ENCODE measurements at regions not wholly inside any gene's neighbourhood (a gene's known extent, or its start where the extent isn't known, plus 50 kb on each side); places are given as distances from the start of the nearest gene placed in this dataset.

DNA sequence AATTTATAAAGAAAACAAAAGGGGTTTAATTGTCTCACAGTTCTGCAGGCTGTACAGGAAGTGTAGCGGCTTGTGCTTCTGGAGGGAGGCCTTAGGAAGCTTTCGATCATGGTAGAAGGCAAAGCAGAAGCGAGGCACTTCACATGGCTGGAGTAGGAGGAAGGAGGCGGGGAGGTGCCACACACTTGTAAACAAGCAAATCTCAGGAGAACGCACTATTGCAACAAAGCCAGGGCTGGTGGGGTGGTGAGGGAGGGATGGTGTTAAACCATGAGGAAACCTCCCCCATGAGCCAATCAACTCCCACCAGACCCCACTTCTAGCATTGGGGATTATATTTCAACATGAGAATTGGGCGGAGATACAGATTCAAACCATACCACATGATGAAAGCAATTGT, 1116.3 kb downstream of the FAT4 start:
- H3K4me3 ChIP-seq = no peak overlapping the region
- H3K27me3 ChIP-seq (ENCODE audit: insufficient read depth in 3 of 3, low read length in 2 of 3) = no peaks in the 10 kb centered on the region
- no peaks in the 10 kb centered on the region for H3K36me3 ChIP-seq (ENCODE audit: insufficient read depth in 1 of 2, low read depth in 1 of 2)
- no peaks in the 10 kb centered on the region for H3K9me3 ChIP-seq
- 87 to 98% (median 92%) methylated on average over 6 of the region's 6 CpGs for WGBS, 3 donors
- TF ChIP-seq, protein P1, sequence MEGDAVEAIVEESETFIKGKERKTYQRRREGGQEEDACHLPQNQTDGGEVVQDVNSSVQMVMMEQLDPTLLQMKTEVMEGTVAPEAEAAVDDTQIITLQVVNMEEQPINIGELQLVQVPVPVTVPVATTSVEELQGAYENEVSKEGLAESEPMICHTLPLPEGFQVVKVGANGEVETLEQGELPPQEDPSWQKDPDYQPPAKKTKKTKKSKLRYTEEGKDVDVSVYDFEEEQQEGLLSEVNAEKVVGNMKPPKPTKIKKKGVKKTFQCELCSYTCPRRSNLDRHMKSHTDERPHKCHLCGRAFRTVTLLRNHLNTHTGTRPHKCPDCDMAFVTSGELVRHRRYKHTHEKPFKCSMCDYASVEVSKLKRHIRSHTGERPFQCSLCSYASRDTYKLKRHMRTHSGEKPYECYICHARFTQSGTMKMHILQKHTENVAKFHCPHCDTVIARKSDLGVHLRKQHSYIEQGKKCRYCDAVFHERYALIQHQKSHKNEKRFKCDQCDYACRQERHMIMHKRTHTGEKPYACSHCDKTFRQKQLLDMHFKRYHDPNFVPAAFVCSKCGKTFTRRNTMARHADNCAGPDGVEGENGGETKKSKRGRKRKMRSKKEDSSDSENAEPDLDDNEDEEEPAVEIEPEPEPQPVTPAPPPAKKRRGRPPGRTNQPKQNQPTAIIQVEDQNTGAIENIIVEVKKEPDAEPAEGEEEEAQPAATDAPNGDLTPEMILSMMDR (IDR thresholded peaks at IDR 0.05) = no peak
- no peaks in the 10 kb centered on the region for H3K4me1 ChIP-seq
- ATAC-seq (no peak), DNase-seq (no peak)
- intact Hi-C loops (cut with DNase I) = no loop called here
- no peak overlapping the region for H3K27ac ChIP-seq

DNA sequence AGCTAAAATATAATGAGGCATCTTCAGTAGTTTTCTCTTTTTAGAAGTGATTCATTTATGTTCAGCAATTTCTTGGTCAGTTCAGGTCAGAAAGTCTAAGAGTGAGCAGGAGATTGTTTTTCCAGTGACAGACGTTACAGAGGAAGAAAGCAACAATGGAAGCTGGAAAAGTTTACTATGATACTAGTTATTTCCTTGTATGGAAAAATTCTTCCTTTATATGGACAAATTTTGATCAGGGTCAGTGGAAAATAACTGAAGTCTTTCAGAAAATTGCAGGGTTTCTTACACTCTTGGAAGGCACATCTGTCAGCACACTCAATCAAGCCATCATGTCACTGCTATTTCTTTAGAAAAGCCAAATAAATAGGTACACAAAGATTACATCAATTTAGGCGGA, 1120.7 kb downstream of the FAT4 start:
- no peak for ATAC-seq
- H3K27me3 ChIP-seq (ENCODE audit: insufficient read depth in 3 of 3, low read length in 2 of 3) = no peaks in the 10 kb centered on the region
- no peaks in the 10 kb centered on the region for H3K36me3 ChIP-seq (ENCODE audit: insufficient read depth in 1 of 2, low read depth in 1 of 2)
- 52 to 64% (median 60%) methylated on average over 2 of the region's 2 CpGs for WGBS, 3 donors
- no peak for DNase-seq
- TF ChIP-seq, protein P1 (IDR thresholded peaks at IDR 0.05) = no peak
- H3K4me3 ChIP-seq = no peak overlapping the region
- no peak overlapping the region for H3K27ac ChIP-seq
- no peaks in the 10 kb centered on the region for H3K9me3 ChIP-seq
- intact Hi-C loops (cut with DNase I) = no loop called here
- H3K4me1 ChIP-seq = no peaks in the 10 kb centered on the region

DNA sequence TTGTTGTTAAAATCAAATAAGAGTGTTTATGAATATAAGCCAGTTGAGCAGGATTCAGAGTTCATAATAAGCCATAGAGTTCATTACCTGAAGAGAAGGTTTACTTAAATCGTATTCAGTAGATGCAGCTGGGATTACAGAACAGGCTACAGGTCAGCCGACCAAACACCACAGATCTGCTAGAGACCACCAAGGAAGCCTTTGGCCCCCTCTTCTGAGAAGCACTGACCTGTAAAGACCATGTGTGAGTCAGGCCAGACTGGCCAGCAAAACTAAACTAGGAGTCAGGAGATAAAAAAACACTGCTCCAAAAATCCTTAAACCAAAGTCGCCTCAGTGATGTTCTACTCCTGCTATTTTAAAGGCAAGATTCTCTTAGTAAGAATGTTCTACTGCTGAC, 1125.5 kb downstream of the FAT4 start:
- intact Hi-C loops (cut with DNase I) = no loop called here
- no peak for DNase-seq
- no peaks in the 10 kb centered on the region for H3K4me1 ChIP-seq
- no peak for ATAC-seq
- WGBS, 3 donors = 80 to 89% (median 84%) methylated on average over 3 of the region's 3 CpGs
- no peak overlapping the region for H3K4me3 ChIP-seq
- H3K27me3 ChIP-seq (ENCODE audit: insufficient read depth in 3 of 3, low read length in 2 of 3) = no peaks in the 10 kb centered on the region
- H3K9me3 ChIP-seq = no peaks in the 10 kb centered on the region
- no peaks in the 10 kb centered on the region for H3K36me3 ChIP-seq (ENCODE audit: insufficient read depth in 1 of 2, low read depth in 1 of 2)
- TF ChIP-seq, protein P1 (IDR thresholded peaks at IDR 0.05) = no peak
- H3K27ac ChIP-seq = no peak overlapping the region

DNA sequence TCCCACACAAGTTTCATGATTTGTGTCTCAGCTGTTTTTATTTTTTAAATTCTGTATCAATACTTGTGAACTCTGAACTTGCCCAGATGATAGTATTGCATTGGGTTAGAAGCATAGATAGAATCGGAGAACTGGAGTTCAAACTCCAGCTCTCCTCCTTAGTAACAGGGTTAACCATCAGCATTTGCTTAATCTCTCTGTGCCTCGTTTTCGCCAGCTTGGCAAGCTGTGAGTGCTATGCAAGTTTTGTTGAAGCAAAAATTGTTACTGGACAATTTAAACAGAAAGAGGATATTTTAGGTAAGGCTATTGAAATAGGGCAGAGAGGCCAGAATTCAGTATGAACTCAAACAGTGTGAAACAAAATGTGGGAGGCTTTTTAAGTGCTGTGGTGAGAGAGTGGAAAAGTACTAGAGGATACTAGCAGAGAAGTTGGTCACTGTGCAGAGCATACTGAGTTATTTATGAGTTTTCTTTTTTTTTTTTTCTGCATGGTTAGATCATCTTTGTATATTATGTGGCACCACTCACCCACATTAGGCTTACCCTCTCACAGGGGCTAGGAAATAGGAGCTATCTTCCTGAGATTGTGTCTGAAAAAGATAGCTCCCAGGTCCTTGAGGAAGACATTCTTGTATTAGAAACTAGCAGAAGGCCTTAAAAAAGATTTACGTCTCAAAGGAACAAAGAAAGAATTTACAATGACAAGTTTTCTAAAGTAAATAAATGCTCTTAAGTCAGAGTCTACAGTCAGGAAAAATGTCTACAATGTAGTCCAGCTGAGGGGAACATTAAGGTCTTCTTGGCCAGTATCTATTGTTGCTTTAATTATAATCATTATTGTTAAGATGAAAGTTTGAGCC, 1126.6 kb downstream of the FAT4 start:
- no peak overlapping the region for H3K27ac ChIP-seq
- TF ChIP-seq, protein P1 (IDR thresholded peaks at IDR 0.05) = no peak
- H3K9me3 ChIP-seq = no peaks in the 10 kb centered on the region
- WGBS, 3 donors = 48 to 67% (median 59%) methylated on average over 4 of the region's 4 CpGs
- no peaks in the 10 kb centered on the region for H3K27me3 ChIP-seq (ENCODE audit: insufficient read depth in 3 of 3, low read length in 2 of 3)
- H3K4me3 ChIP-seq = no peak overlapping the region
- ATAC-seq (no peak), DNase-seq (no peak)
- intact Hi-C loops (cut with DNase I) = no loop called here
- H3K36me3 ChIP-seq (ENCODE audit: insufficient read depth in 1 of 2, low read depth in 1 of 2) = no peaks in the 10 kb centered on the region
- H3K4me1 ChIP-seq = no peaks in the 10 kb centered on the region

DNA sequence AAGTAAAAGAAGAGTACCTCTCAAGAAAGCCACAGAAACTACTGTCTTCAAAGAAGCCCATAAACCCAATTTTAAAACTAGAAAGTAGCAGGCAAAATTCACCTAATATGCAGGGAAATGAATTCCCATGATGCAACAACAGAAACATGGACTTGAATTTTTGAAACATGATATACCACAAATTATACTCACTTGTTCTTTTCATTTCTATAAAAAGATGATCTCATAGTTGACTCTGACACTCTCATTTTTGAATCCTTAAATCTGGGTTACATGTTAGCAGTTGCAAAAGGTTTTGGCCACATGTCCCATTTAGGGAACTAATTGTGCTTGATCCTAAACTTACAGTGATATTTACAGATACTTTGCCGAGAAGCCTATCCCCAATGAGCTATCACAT, 1130.8 kb downstream of the FAT4 start:
- Histone ChIP-seq H3K4me3 (no peak overlapping the region), H3K36me3 (ENCODE audit: insufficient read depth in 1 of 2, low read depth in 1 of 2) (no peaks in the 10 kb centered on the region), H3K27me3 (ENCODE audit: insufficient read depth in 3 of 3, low read length in 2 of 3) (no peaks in the 10 kb centered on the region), H3K4me1 (no peaks in the 10 kb centered on the region), H3K27ac (no peak overlapping the region), H3K9me3 (no peaks in the 10 kb centered on the region)
- ATAC-seq = no peak
- intact Hi-C loops (cut with DNase I) = no loop called here
- TF ChIP-seq, protein P1 (IDR thresholded peaks at IDR 0.05) = no peak
- DNase-seq = no peak
- 43 to 74% (median 53%) methylated on average over 1 of the region's 1 CpG for WGBS, 3 donors

Data from psoas muscle (tissue), 7 donors.